ENCODE measurements at regions not wholly inside any gene's neighbourhood (a gene's known extent, or its start where the extent isn't known, plus 50 kb on each side); places are given as distances from the start of the nearest gene placed in this dataset.

GRCh38 chr3:194775266-194775665 lies 89.6 kb downstream of the FAM43A start:
- H3K27me3 Mint-ChIP-seq (ENCODE audit: low read depth), result peaks cover 29% of the 10 kb centered on the region
- H3K27ac Mint-ChIP-seq, result no peak overlapping the region
- DNase-seq (no peak), ATAC-seq (replicated peaks in 1 of 2) (no peak)
- no peaks in the 10 kb centered on the region for H3K9me3 Mint-ChIP-seq
- peaks cover under 1% of the 10 kb centered on the region for H3K4me1 Mint-ChIP-seq (ENCODE audit: low read depth)
- no peaks in the 10 kb centered on the region for H3K36me3 Mint-ChIP-seq (ENCODE audit: insufficient read depth in 2 of 2)
- H3K4me3 Mint-ChIP-seq, result no peak overlapping the region

- Mint-ChIP-seq H3K9me3 (no peaks in the 10 kb centered on the region), H3K4me3 (no peak overlapping the region), H3K36me3 (ENCODE audit: insufficient read depth in 2 of 2) (no peaks in the 10 kb centered on the region), H3K27ac (no peak overlapping the region), H3K4me1 (ENCODE audit: low read depth) (no peaks in the 10 kb centered on the region), H3K27me3 (ENCODE audit: low read depth) (peaks cover 29% of the 10 kb centered on the region)
- no peak for DNase-seq
- no peak for ATAC-seq (replicated peaks in 1 of 2)
Measured at GRCh38 chr3:194775731-194776130, 90.0 kb downstream of the FAM43A start.

- Mint-ChIP-seq H3K9me3 (no peaks in the 10 kb centered on the region), H3K4me1 (ENCODE audit: low read depth) (no peaks in the 10 kb centered on the region), H3K27me3 (ENCODE audit: low read depth) (peaks cover 22% of the 10 kb centered on the region), H3K27ac (no peak overlapping the region), H3K36me3 (ENCODE audit: insufficient read depth in 2 of 2) (no peaks in the 10 kb centered on the region), H3K4me3 (no peak overlapping the region)
- DNase-seq (no peak), ATAC-seq (replicated peaks in 1 of 2) (no peak)
Measured at GRCh38 chr3:194777729-194778128, 92.0 kb downstream of the FAM43A start.

- Mint-ChIP-seq H3K9me3 (no peaks in the 10 kb centered on the region), H3K36me3 (ENCODE audit: insufficient read depth in 2 of 2) (no peaks in the 10 kb centered on the region), H3K4me1 (ENCODE audit: low read depth) (no peaks in the 10 kb centered on the region), H3K27me3 (ENCODE audit: low read depth) (peaks cover 12% of the 10 kb centered on the region), H3K27ac (no peak overlapping the region), H3K4me3 (no peak overlapping the region)
- no peak for DNase-seq
- no peak for ATAC-seq (replicated peaks in 1 of 2)
Measured at GRCh38 chr3:194779729-194780224, 94.1 kb downstream of the FAM43A start.

GRCh38 chr3:194780706-194781105 lies 95.0 kb downstream of the FAM43A start:
- Mint-ChIP-seq H3K27ac (no peak overlapping the region), H3K36me3 (ENCODE audit: insufficient read depth in 2 of 2) (no peaks in the 10 kb centered on the region), H3K27me3 (ENCODE audit: low read depth) (peaks cover 12% of the 10 kb centered on the region), H3K4me3 (no peak overlapping the region), H3K4me1 (ENCODE audit: low read depth) (no peaks in the 10 kb centered on the region), H3K9me3 (no peaks in the 10 kb centered on the region)
- no peak for DNase-seq
- no peak for ATAC-seq (replicated peaks in 1 of 2)

- no peak overlapping the region for H3K4me3 Mint-ChIP-seq
- H3K36me3 Mint-ChIP-seq (ENCODE audit: insufficient read depth in 2 of 2), result no peaks in the 10 kb centered on the region
- no peaks in the 10 kb centered on the region for H3K9me3 Mint-ChIP-seq
Measured at GRCh38 chr3:194781617-194782016, 95.9 kb downstream of the FAM43A start.

GRCh38 chr3:194782698-194783404 lies 97.2 kb downstream of the FAM43A start:
- H3K27ac Mint-ChIP-seq, result no peak overlapping the region
- no peaks in the 10 kb centered on the region for H3K36me3 Mint-ChIP-seq (ENCODE audit: insufficient read depth in 2 of 2)
- no peak overlapping the region for H3K4me3 Mint-ChIP-seq
- DNase-seq (no peak), ATAC-seq (replicated peaks in 1 of 2) (no peak)
- peaks cover under 1% of the 10 kb centered on the region for H3K27me3 Mint-ChIP-seq (ENCODE audit: low read depth)
- no peaks in the 10 kb centered on the region for H3K9me3 Mint-ChIP-seq
- H3K4me1 Mint-ChIP-seq (ENCODE audit: low read depth), result no peaks in the 10 kb centered on the region

More at GRCh38 chr3:194781617-194782016, 95.9 kb downstream of the FAM43A start:
- DNase-seq, result no peak
- H3K27me3 Mint-ChIP-seq (ENCODE audit: low read depth), result peaks cover 10% of the 10 kb centered on the region
- ATAC-seq (replicated peaks in 1 of 2), result no peak
- H3K4me1 Mint-ChIP-seq (ENCODE audit: low read depth), result no peaks in the 10 kb centered on the region
- no peak overlapping the region for H3K27ac Mint-ChIP-seq

GRCh38 chr3:194784361-194784760 lies 98.7 kb downstream of the FAM43A start:
- Mint-ChIP-seq H3K27ac (no peak overlapping the region), H3K36me3 (ENCODE audit: insufficient read depth in 2 of 2) (no peaks in the 10 kb centered on the region), H3K4me3 (no peak overlapping the region), H3K9me3 (no peaks in the 10 kb centered on the region), H3K27me3 (ENCODE audit: low read depth) (no peaks in the 10 kb centered on the region), H3K4me1 (ENCODE audit: low read depth) (no peaks in the 10 kb centered on the region)
- no peak for ATAC-seq (replicated peaks in 1 of 2)
- no peak for DNase-seq

- Mint-ChIP-seq H3K9me3 (no peaks in the 10 kb centered on the region), H3K27me3 (ENCODE audit: low read depth) (no peaks in the 10 kb centered on the region), H3K4me3 (no peak overlapping the region), H3K36me3 (ENCODE audit: insufficient read depth in 2 of 2) (no peaks in the 10 kb centered on the region), H3K27ac (no peak overlapping the region), H3K4me1 (ENCODE audit: low read depth) (no peaks in the 10 kb centered on the region)
- no peak for DNase-seq
- no peak for ATAC-seq (replicated peaks in 1 of 2)
Measured at GRCh38 chr3:194785315-194785714, 99.6 kb downstream of the FAM43A start.

GRCh38 chr3:194787072-194787471 lies 101.4 kb downstream of the FAM43A start:
- H3K9me3 Mint-ChIP-seq, result no peaks in the 10 kb centered on the region
- H3K4me3 Mint-ChIP-seq, result no peak overlapping the region
- DNase-seq (no peak), ATAC-seq (replicated peaks in 1 of 2) (no peak)
- no peaks in the 10 kb centered on the region for H3K27me3 Mint-ChIP-seq (ENCODE audit: low read depth)
- H3K27ac Mint-ChIP-seq, result no peak overlapping the region
- no peaks in the 10 kb centered on the region for H3K4me1 Mint-ChIP-seq (ENCODE audit: low read depth)
- H3K36me3 Mint-ChIP-seq (ENCODE audit: insufficient read depth in 2 of 2), result no peaks in the 10 kb centered on the region

GRCh38 chr3:194787650-194788049 lies 102.0 kb downstream of the FAM43A start:
- Mint-ChIP-seq H3K9me3 (no peaks in the 10 kb centered on the region), H3K36me3 (ENCODE audit: insufficient read depth in 2 of 2) (no peaks in the 10 kb centered on the region), H3K4me3 (no peak overlapping the region), H3K27me3 (ENCODE audit: low read depth) (no peaks in the 10 kb centered on the region), H3K4me1 (ENCODE audit: low read depth) (no peaks in the 10 kb centered on the region), H3K27ac (no peak overlapping the region)
- DNase-seq, result no peak
- no peak for ATAC-seq (replicated peaks in 1 of 2)

GRCh38 chr3:194792368-194792767 lies 106.7 kb downstream of the FAM43A start:
- H3K36me3 Mint-ChIP-seq (ENCODE audit: insufficient read depth in 2 of 2), result peaks cover 7 to 12% of the 10 kb centered on the region in 2 donors
- H3K27me3 Mint-ChIP-seq (ENCODE audit: low read depth), result no peaks in the 10 kb centered on the region
- H3K4me1 Mint-ChIP-seq (ENCODE audit: low read depth), result peaks cover 12% of the 10 kb centered on the region
- no peak overlapping the region for H3K27ac Mint-ChIP-seq
- no peak for DNase-seq
- peaks cover 8 to 10% of the 10 kb centered on the region in 2 donors for H3K9me3 Mint-ChIP-seq
- ATAC-seq (replicated peaks in 1 of 2), result peak in 1 of 2 donors; percentile 52
- no peak overlapping the region for H3K4me3 Mint-ChIP-seq

GRCh38 chr3:194797555-194798250 lies 112.0 kb downstream of the FAM43A start:
- Mint-ChIP-seq H3K27me3 (ENCODE audit: low read depth) (no peaks in the 10 kb centered on the region), H3K36me3 (ENCODE audit: insufficient read depth in 2 of 2) (peaks cover 7 to 12% of the 10 kb centered on the region in 2 donors), H3K4me1 (ENCODE audit: low read depth) (peaks cover 12% of the 10 kb centered on the region), H3K4me3 (no peak overlapping the region), H3K9me3 (peaks cover 8 to 10% of the 10 kb centered on the region in 2 donors), H3K27ac (no peak overlapping the region)
- no peak for ATAC-seq (replicated peaks in 1 of 2)
- DNase-seq, result no peak

Data from activated T-cell treated with anti-CD3 and anti-CD28 coated beads, Interleukin-2, amount 50 U/mL, for 72 hours (primary cell).